ENCODE measurements at regions not wholly inside any gene's neighbourhood (a gene's known extent, or its start where the extent isn't known, plus 50 kb on each side); places are given as distances from the start of the nearest gene placed in this dataset.
"Not testable (repeated sequence)": the region's sequence is repeated elsewhere in the genome, so short reads cannot be mapped to it uniquely, and the experiment has no call there.

GRCh38 chr10:121690152-121690848, 92.1 kb upstream of the FGFR2 start:
- DNase-seq (ENCODE audit: low read depth) = no peak

- DNase-seq (ENCODE audit: low read depth) = no peak
Observed at GRCh38 chr10:121687095-121687813, 89.0 kb upstream of the FGFR2 start.

- DNase-seq (ENCODE audit: low read depth) = no peak
Observed at GRCh38 chr10:121684276-121684675, 86.0 kb upstream of the FGFR2 start.

- DNase-seq (ENCODE audit: low read depth) = peak; percentile 25
Observed at GRCh38 chr10:121683816-121684215, 85.6 kb upstream of the FGFR2 start.

- no peak for DNase-seq (ENCODE audit: low read depth)
Observed at GRCh38 chr10:121683366-121683765, 85.1 kb upstream of the FGFR2 start.

- DNase-seq (ENCODE audit: low read depth) = no peak
Observed at GRCh38 chr10:121681997-121682687, 83.9 kb upstream of the FGFR2 start.

- DNase-seq (ENCODE audit: low read depth) = no peak
Observed at GRCh38 chr10:121680879-121681655, 82.8 kb upstream of the FGFR2 start.

- DNase-seq (ENCODE audit: low read depth) = no peak
Observed at GRCh38 chr10:121679916-121680315, 81.7 kb upstream of the FGFR2 start.

- no peak for DNase-seq (ENCODE audit: low read depth)
Observed at GRCh38 chr10:121678631-121679174, 80.5 kb upstream of the FGFR2 start.

- DNase-seq (ENCODE audit: low read depth) = no peak
Observed at GRCh38 chr10:121677880-121678279, 79.6 kb upstream of the FGFR2 start.

- DNase-seq (ENCODE audit: low read depth) = no peak
Observed at GRCh38 chr10:121675344-121675743, 77.1 kb upstream of the FGFR2 start.

GRCh38 chr10:121674885-121675284, 76.6 kb upstream of the FGFR2 start:
- DNase-seq (ENCODE audit: low read depth) = no peak

GRCh38 chr10:121672733-121673132, 74.5 kb upstream of the FGFR2 start:
- no peak for DNase-seq (ENCODE audit: low read depth)

GRCh38 chr10:121669840-121670239, 71.6 kb upstream of the FGFR2 start:
- DNase-seq (ENCODE audit: low read depth) = not testable (repeated sequence)

- DNase-seq (ENCODE audit: low read depth) = no peak
Observed at GRCh38 chr10:121669028-121669374, 70.8 kb upstream of the FGFR2 start.

GRCh38 chr10:121668314-121669027, 70.2 kb upstream of the FGFR2 start:
- no peak for DNase-seq (ENCODE audit: low read depth)

- no peak for DNase-seq (ENCODE audit: low read depth)
Observed at GRCh38 chr10:121667948-121668313, 69.7 kb upstream of the FGFR2 start.

- DNase-seq (ENCODE audit: low read depth) = no peak
Observed at GRCh38 chr10:121665809-121666208, 67.6 kb upstream of the FGFR2 start.

GRCh38 chr10:121664671-121665070, 66.4 kb upstream of the FGFR2 start:
- no peak for DNase-seq (ENCODE audit: low read depth)

- peak; percentile 15 for DNase-seq (ENCODE audit: low read depth)
Observed at GRCh38 chr10:121662945-121663917, 65.0 kb upstream of the FGFR2 start.
